Fibroblast of skin of right biceps (primary cell): ENCODE measurements at regions not wholly inside any gene's neighbourhood (a gene's known extent, or its start where the extent isn't known, plus 50 kb on each side); places are given as distances from the start of the nearest gene placed in this dataset.
"Not testable (repeated sequence)": the region's sequence is repeated elsewhere in the genome, so short reads cannot be mapped to it uniquely, and the experiment has no call there.

ENCODE experiments used
- DNase-seq: peaks from one replicate; pipeline ENCODE4 v3.0.0-alpha.2; 2013

- no peak for DNase-seq
These were observed 210.7 kb downstream of the EFCAB11 start for GRCh38 chr14:89743828-89744227.

DNA sequence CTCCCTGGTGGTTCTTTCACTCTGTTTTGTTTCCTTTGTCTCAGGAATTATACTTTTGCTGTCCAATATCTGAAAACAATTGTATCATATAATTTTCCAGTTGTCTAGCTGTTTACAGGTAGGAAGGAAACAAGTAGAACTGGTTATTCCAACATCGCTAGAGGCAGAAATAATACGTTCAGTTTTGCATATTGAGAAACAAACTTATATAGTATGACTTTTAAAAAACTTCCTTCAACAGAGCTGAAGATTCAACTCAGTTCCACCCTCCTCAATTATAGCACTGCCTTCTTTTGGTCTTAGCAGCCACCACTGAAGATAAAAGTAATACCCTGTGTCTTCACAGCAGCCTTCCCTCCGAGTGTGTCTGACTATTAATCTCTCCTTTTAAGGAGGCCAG is 214.3 kb downstream of the EFCAB11 start:
- no peak for DNase-seq

- no peak for DNase-seq
These were observed 217.6 kb downstream of the EFCAB11 start for GRCh38 chr14:89736881-89737280.

- DNase-seq, result no peak
These were observed 223.1 kb downstream of the EFCAB11 start for GRCh38 chr14:89731396-89731933.

DNA sequence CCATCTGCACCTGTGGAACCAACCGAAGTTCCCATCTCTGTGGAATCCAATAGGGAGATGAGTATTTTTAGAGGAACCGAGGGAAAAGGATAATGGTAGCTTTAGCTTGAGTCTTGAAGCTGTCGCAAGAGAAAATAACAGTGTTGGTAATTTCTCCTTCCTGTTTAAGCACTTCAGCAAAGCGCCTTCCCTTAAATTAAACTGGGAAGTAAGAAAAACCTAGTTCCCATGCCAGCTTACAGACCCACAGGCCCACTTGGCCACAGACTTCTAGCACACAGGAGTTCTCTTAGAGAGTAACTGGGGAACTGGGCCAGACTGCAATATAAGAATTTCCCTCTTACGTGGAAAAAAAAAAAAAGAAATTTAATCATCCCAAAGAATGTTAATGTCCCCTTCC is 223.8 kb downstream of the EFCAB11 start:
- no peak for DNase-seq

GRCh38 chr14:89728964-89729363 is 225.6 kb downstream of the EFCAB11 start:
- no peak for DNase-seq

- DNase-seq, result not testable (repeated sequence)
These were observed 228.3 kb downstream of the EFCAB11 start for GRCh38 chr14:89726226-89726625.

- DNase-seq, result peak; percentile 35
These were observed 229.9 kb downstream of the EFCAB11 start for GRCh38 chr14:89724628-89724960.

- no peak for DNase-seq
These were observed 230.5 kb downstream of the EFCAB11 start for GRCh38 chr14:89723930-89724627.

- no peak for DNase-seq
These were observed 232.6 kb downstream of the EFCAB11 start for GRCh38 chr14:89721956-89722355.

DNA sequence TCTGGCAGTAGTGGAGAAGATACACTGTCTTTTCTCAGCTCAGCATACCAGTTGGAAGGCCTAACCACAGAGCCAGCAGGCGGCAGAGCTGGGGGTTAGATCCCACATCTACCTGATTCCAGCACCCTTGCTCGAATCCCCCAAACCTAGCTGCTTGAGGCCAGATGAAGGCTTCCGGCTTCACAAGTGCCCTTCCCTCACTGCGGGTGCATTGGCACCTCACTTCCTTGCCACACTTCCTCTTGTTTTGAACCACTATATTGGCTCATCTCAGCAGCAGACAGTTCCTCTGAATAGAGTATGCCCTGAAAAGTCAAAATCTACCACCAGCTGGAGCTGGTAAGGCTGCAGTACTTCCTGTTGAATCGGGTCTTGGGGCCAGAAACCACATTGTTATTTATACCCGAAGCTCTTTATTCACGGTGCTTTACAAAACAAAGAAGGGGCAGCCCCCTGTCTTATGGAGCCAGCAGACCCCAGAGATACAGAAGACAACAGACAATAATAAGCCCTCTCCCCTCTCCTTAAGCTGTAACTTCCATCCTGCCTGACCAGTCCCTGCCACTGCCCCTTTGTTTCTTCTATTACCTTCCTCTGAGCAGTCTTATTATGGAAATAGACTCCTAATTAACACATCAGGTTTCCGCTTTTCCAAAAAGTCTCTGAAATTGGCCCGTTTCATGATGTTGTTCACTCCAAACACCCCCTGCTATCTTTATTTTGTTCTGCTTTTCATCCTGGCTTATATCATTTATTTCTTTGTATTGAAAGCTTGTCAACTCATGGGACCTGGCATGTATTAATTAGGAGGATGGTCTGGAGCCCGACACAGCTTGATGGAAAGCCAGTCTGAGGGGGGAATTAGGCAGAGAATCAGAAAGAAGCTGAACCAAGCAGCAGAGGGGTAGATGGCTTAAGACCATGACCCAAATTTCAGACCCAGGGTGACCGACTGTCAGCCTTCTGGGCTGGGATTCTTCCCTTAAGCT is 233.5 kb downstream of the EFCAB11 start:
- no peak for DNase-seq

DNA sequence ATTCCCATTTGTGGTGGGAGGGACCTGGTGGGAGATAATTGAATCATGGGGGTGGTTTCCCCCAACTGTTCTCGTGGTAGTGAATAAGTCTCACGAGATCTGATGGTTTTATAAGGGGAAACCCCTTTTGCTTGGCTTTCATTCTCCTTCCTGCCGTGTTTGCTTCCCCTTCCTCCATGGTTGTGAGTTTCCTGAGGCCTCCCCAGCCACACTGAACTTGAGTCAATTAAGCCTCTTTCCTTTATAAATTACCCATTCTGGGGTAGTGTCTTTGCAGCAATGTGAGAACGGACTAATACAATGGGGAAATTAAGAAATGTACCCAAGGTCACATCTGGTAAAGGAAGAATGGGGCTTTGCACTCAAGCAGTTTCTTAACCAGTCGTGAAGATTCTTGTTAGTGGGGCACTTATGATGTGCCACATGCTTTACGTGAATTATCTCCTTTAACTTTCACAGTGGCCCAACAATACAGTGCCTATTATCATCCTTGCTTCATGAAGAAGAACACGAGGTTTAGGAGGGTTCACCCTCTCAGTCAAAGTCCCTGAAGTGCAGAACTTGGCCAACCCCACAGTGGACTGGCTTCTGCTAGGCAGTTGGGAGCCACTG is 234.3 kb downstream of the EFCAB11 start:
- DNase-seq, result no peak

- no peak for DNase-seq
These were observed 235.0 kb downstream of the EFCAB11 start for GRCh38 chr14:89719366-89720075.

DNA sequence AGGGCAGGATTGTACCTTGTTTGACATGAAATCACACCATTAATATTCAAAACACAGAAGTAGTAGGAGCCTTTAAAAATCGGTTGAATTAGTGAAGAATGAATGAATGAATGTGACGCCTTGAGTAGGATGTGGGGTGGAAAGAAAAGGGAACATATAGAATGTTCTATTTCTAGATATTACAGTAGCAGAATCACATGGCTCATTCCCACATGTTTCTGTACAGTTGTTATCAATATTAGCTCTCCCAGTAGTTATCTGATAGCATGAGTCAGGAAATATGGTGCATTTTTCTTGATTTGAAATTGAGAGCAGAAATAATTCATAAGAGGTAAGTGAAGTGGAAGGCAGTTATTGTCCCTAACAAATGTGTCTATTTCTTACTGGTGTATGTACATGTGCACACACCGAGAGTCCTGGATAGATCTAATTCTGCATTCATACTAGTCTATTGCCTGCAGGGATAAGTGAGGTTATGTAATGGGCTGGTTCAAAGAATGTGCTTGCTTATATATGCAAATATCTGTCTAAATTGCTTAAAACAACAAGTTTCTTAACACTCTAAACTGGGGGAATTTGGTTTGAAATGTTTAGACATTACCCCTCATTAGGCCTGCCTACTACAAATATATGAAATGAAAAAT is 245.4 kb downstream of the EFCAB11 start:
- DNase-seq, result no peak

GRCh38 chr14:89707086-89707485 is 247.4 kb downstream of the EFCAB11 start:
- no peak for DNase-seq

DNA sequence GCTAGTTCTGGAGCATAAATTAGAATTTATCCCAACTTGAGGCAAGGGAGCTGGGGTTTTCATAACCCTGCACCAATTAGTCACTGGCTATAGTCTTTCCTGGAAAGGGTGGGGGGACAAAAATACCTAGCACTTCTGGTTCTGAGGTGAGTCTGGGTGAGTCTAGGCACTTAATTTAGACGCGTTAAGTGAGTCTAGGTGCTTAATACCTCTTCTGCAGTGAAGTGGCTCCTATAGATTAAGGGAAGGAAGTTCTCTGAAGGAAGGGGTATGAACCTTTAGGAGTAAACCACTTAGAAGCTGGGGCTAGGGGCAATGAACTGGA is 251.7 kb downstream of the EFCAB11 start:
- no peak for DNase-seq

- DNase-seq, result peak; percentile 87
These were observed 252.3 kb downstream of the EFCAB11 start for GRCh38 chr14:89702073-89702875.

DNA sequence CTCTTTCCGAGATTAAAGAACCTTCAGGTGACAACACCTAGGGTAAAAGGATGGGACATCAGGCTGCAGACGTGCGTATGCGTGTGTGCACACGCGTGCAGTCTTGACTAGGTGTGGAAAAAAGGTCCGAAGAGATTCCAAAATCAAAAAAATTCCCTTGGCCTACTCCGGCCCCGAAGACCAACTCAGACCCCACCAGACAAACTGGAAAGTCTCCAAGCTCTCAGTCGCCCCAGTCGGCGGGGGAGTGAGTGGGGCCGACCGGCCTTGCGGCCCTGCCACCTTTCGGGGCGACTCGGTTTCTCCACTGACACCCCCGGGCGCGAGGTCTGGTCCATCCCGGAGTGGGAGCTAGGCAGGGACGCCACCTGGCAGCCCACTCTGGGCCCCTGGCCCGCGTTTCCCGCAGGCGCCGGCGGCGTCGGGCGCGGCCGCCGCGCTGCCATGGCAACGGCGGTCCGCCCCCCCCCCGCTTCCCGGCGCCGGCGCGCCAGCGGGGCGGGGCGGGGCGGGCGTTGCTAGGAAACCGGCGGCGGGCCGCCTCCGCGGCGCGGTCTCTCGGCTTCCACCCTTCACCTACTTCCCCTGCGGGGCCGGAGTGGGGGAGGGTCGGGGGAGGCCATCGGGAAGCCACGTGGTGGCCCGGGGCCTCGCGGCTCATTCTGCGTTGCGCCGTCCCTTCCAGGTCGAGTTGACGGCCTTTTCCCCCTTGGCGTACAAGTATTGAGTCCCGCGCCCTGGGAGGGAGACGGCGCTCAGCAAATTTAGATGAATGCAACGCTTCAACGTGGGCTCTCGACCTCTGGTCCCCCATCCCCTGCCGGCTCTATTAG is 253.1 kb downstream of the EFCAB11 start:
- peak; percentile 85 for DNase-seq

- no peak for DNase-seq
These were observed 253.7 kb downstream of the EFCAB11 start for GRCh38 chr14:89700801-89701200.

DNA sequence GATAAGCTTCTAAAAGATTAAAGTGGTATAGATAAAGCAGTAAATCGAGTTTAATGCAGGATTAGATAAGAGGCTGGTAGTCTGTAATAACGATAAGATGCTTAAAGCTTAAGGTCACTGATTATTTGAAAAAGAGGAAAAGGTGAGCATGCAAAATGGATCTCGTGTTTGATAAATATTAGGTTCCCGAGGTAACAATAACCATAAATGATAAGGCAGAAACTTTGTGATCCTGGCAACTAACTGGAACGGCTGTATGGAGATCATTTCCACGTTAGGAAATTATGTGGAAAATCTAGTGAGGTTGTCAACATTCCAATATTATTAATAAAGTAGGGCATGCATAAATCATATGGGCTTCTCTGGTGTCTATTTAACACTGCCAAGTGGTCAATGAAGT is 255.5 kb downstream of the EFCAB11 start:
- DNase-seq, result no peak
